ENCODE measurements at regions not wholly inside any gene's neighbourhood (a gene's known extent, or its start where the extent isn't known, plus 50 kb on each side); places are given as distances from the start of the nearest gene placed in this dataset.

- TF ChIP-seq, protein P1, sequence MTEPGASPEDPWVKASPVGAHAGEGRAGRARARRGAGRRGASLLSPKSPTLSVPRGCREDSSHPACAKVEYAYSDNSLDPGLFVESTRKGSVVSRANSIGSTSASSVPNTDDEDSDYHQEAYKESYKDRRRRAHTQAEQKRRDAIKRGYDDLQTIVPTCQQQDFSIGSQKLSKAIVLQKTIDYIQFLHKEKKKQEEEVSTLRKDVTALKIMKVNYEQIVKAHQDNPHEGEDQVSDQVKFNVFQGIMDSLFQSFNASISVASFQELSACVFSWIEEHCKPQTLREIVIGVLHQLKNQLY (CRISPR knock-in tag; IDR thresholded peaks at IDR 0.05) = no peak
- no peak for TF ChIP-seq ZNF232 (CRISPR knock-in tag; IDR thresholded peaks at IDR 0.05)
- no peak for TF ChIP-seq FOXJ3 (CRISPR knock-in tag; IDR thresholded peaks at IDR 0.05; ENCODE audit: borderline replicate concordance)
These were observed 284.2 kb downstream of the C3orf38 start (continued) for GRCh38 chr3:88434001-88434400.

DNA sequence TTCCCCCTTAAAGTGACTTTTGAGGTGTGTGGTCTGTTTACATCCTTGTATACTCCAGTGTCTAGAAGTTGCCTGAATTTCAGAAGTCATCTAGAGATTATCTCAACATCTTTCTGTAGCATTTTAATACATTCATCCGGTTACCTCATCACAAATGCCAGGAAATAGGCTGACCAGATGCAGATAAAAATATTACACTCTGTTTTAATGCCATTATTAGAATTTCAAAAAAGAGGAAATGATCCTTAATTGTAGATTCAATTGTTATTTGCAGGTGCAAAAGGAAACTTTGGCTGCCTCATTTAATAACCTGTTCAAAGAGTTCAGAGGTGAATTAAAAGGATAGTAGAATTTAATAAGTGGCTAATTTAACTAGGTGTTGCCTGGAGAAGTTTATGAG lies 290.9 kb downstream of the C3orf38 start:
- Mint-ChIP-seq H3K27ac (0 out of 2 replicates have a peak overlapping the region, but pooled peaks have one; percentile 13), H3K36me3 (no peaks in the 10 kb centered on the region), H3K9me3 (no peaks in the 10 kb centered on the region), H3K4me3 (no peak overlapping the region), H3K4me1 (peaks cover 15% of the 10 kb centered on the region), H3K27me3 (ENCODE audit: low read depth) (no peaks in the 10 kb centered on the region)
- ChIA-PET CTCF (no interaction called here), POLR2A (no interaction called here)
- TF ChIP-seq, protein P2, sequence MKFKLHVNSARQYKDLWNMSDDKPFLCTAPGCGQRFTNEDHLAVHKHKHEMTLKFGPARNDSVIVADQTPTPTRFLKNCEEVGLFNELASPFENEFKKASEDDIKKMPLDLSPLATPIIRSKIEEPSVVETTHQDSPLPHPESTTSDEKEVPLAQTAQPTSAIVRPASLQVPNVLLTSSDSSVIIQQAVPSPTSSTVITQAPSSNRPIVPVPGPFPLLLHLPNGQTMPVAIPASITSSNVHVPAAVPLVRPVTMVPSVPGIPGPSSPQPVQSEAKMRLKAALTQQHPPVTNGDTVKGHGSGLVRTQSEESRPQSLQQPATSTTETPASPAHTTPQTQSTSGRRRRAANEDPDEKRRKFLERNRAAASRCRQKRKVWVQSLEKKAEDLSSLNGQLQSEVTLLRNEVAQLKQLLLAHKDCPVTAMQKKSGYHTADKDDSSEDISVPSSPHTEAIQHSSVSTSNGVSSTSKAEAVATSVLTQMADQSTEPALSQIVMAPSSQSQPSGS (CRISPR knock-in tag; IDR thresholded peaks at IDR 0.05; ENCODE audit: borderline replicate concordance, low read depth) = no peak
- TF ChIP-seq SP1 (CRISPR knock-in tag; conservative IDR thresholded peaks at IDR 0.05) = no peak
- TF ChIP-seq MAX (CRISPR knock-in tag; IDR thresholded peaks at IDR 0.05) = no peak
- no peak for TF ChIP-seq ATF3 (CRISPR knock-in tag; conservative IDR thresholded peaks at IDR 0.05)
- no peak for TF ChIP-seq HMGXB4 (CRISPR knock-in tag; IDR thresholded peaks at IDR 0.05)
- TF ChIP-seq ZNF317 (CRISPR knock-in tag; IDR thresholded peaks at IDR 0.05; ENCODE audit: borderline replicate concordance, low read depth) = no peak
- TF ChIP-seq, protein P3, sequence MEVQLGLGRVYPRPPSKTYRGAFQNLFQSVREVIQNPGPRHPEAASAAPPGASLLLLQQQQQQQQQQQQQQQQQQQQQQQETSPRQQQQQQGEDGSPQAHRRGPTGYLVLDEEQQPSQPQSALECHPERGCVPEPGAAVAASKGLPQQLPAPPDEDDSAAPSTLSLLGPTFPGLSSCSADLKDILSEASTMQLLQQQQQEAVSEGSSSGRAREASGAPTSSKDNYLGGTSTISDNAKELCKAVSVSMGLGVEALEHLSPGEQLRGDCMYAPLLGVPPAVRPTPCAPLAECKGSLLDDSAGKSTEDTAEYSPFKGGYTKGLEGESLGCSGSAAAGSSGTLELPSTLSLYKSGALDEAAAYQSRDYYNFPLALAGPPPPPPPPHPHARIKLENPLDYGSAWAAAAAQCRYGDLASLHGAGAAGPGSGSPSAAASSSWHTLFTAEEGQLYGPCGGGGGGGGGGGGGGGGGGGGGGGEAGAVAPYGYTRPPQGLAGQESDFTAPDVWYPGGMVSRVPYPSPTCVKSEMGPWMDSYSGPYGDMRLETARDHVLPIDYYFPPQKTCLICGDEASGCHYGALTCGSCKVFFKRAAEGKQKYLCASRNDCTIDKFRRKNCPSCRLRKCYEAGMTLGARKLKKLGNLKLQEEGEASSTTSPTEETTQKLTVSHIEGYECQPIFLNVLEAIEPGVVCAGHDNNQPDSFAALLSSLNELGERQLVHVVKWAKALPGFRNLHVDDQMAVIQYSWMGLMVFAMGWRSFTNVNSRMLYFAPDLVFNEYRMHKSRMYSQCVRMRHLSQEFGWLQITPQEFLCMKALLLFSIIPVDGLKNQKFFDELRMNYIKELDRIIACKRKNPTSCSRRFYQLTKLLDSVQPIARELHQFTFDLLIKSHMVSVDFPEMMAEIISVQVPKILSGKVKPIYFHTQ (CRISPR knock-in tag; IDR thresholded peaks at IDR 0.05) = no peak
- no peak for TF ChIP-seq NFE2L1 (CRISPR knock-in tag; IDR thresholded peaks at IDR 0.05)
- no peak for TF ChIP-seq GRHL2 (CRISPR knock-in tag; IDR thresholded peaks at IDR 0.05; ENCODE audit: insufficient replicate concordance, severe bottlenecking)
- no peak for TF ChIP-seq TEAD4 (CRISPR knock-in tag; IDR thresholded peaks at IDR 0.05)
- ATAC-seq (no peak), DNase-seq (ENCODE audit: low spot score) (no peak)

GRCh38 chr3:88443066-88443465 lies 293.3 kb downstream of the C3orf38 start:
- no peaks in the 10 kb centered on the region for H3K9me3 Mint-ChIP-seq
- CTCF ChIA-PET = no interaction called here
- no peak overlapping the region for H3K4me3 Mint-ChIP-seq
- H3K27ac Mint-ChIP-seq = no peak overlapping the region
- H3K4me1 Mint-ChIP-seq = peaks cover 15% of the 10 kb centered on the region
- TF ChIP-seq ATF3 (CRISPR knock-in tag; conservative IDR thresholded peaks at IDR 0.05) (no peak), NFE2L1 (CRISPR knock-in tag; IDR thresholded peaks at IDR 0.05) (no peak), NFATC4 (CRISPR knock-in tag; IDR thresholded peaks at IDR 0.05) (no peak), CREM (CRISPR knock-in tag; IDR thresholded peaks at IDR 0.05) (no peak)
- H3K36me3 Mint-ChIP-seq = no peaks in the 10 kb centered on the region
- H3K27me3 Mint-ChIP-seq (ENCODE audit: low read depth) = no peaks in the 10 kb centered on the region
- POLR2A ChIA-PET = no interaction called here
- ATAC-seq (no peak), DNase-seq (ENCODE audit: low spot score) (no peak)

Measured in WTC11 (cell line).